Dermis blood vessel endothelial cell (primary cell): ENCODE measurements at regions not wholly inside any gene's neighbourhood (a gene's known extent, or its start where the extent isn't known, plus 50 kb on each side); places are given as distances from the start of the nearest gene placed in this dataset.

Experiments
- DNase-seq: peaks from one replicate; pipeline ENCODE4 v3.0.0; 2010

GRCh38 chr13:60758637-60759036, 361.6 kb downstream of the TDRD3 start:
- DNase-seq, result no peak

GRCh38 chr13:60757501-60758215, 360.6 kb downstream of the TDRD3 start:
- no peak for DNase-seq

GRCh38 chr13:60756306-60756705, 359.3 kb downstream of the TDRD3 start:
- peak; percentile 45 for DNase-seq

GRCh38 chr13:60755380-60756163, 358.6 kb downstream of the TDRD3 start:
- peak; percentile 68 for DNase-seq

GRCh38 chr13:60754211-60755090, 357.4 kb downstream of the TDRD3 start:
- no peak for DNase-seq

- DNase-seq, result no peak
Observed at GRCh38 chr13:60753641-60754040, 356.6 kb downstream of the TDRD3 start.

- DNase-seq, result no peak
Observed at GRCh38 chr13:60745343-60745742, 348.3 kb downstream of the TDRD3 start.

- no peak for DNase-seq
Observed at GRCh38 chr13:60733933-60734332, 336.9 kb downstream of the TDRD3 start.

- no peak for DNase-seq
Observed at GRCh38 chr13:60727140-60727539, 330.1 kb downstream of the TDRD3 start.

GRCh38 chr13:60721063-60721462, 324.0 kb downstream of the TDRD3 start:
- DNase-seq, result no peak

- DNase-seq, result no peak
Observed at GRCh38 chr13:60720590-60720989, 323.6 kb downstream of the TDRD3 start.

GRCh38 chr13:60716313-60716712, 319.3 kb downstream of the TDRD3 start:
- DNase-seq, result no peak

- DNase-seq, result no peak
Observed at GRCh38 chr13:60707878-60708277, 310.9 kb downstream of the TDRD3 start.

GRCh38 chr13:60701895-60702294, 304.9 kb downstream of the TDRD3 start:
- DNase-seq, result no peak

- no peak for DNase-seq
Observed at GRCh38 chr13:60700994-60701393, 304.0 kb downstream of the TDRD3 start.

GRCh38 chr13:60699636-60700035, 302.6 kb downstream of the TDRD3 start:
- no peak for DNase-seq

- no peak for DNase-seq
Observed at GRCh38 chr13:60696602-60697001, 299.6 kb downstream of the TDRD3 start.

- DNase-seq, result no peak
Observed at GRCh38 chr13:60691268-60691667, 294.2 kb downstream of the TDRD3 start.

GRCh38 chr13:60690604-60691003, 293.6 kb downstream of the TDRD3 start:
- no peak for DNase-seq

- DNase-seq, result no peak
Observed at GRCh38 chr13:60689571-60689970, 292.6 kb downstream of the TDRD3 start.

- DNase-seq, result no peak
Observed at GRCh38 chr13:60689076-60689475, 292.1 kb downstream of the TDRD3 start.

- DNase-seq, result peak; percentile 66
Observed at GRCh38 chr13:60679928-60680694, 283.1 kb downstream of the TDRD3 start.
